ENCODE measurements at regions not wholly inside any gene's neighbourhood (a gene's known extent, or its start where the extent isn't known, plus 50 kb on each side); places are given as distances from the start of the nearest gene placed in this dataset.
"Not testable (repeated sequence)": the region's sequence is repeated elsewhere in the genome, so short reads cannot be mapped to it uniquely, and the experiment has no call there.

DNA sequence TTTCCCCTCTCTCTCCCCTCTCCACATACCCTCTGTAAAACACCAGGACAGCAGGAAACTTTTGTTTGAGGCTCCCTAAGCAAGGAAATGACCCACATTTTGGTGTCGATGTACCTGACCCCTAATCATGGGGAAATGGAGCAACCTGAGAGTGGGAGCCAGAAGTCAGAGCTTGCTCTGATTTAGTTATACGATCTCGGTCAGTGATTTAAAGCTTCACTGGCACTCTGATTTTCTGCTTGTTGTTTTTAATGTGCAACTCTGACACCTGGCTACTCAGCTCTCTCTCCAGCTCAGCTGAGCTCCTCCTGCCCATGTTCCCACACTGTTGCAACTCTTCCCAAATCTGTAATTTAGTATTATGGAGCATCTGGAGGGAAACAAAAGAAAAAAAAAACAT is 408.6 kb downstream of the ADAM29 start:
- Histone ChIP-seq H3K27ac (ENCODE audit: low read depth in 1 of 2, low read length in 1 of 2) (no peak overlapping the region), H3K36me3 (ENCODE audit: control insufficient read depth in 4 of 4, insufficient read depth in 4 of 4, low read length in 4 of 4) (no peaks in the 10 kb centered on the region), H3K4me3 (no peak overlapping the region), H3K27me3 (ENCODE audit: control insufficient read depth in 3 of 3, insufficient read depth in 3 of 3, low read length in 2 of 3) (no peaks in the 10 kb centered on the region), H3K4me1 (ENCODE audit: control insufficient read depth in 5 of 5, insufficient read depth in 5 of 5, low read length in 5 of 5) (no peaks in the 10 kb centered on the region), H3K9me3 (ENCODE audit: control insufficient read depth in 4 of 4, insufficient read depth in 3 of 4, low read length in 3 of 4) (peaks cover 0 to 2% (median 0%) of the 10 kb centered on the region in 4 donors), H3K9ac (ENCODE audit: insufficient read depth in 1 of 2, low read length in 2 of 2) (no peak overlapping the region)
- DNase-seq (no peak), ATAC-seq (ENCODE audit: insufficient read depth, low FRiP score) (no peak)
- TF ChIP-seq, protein P1, sequence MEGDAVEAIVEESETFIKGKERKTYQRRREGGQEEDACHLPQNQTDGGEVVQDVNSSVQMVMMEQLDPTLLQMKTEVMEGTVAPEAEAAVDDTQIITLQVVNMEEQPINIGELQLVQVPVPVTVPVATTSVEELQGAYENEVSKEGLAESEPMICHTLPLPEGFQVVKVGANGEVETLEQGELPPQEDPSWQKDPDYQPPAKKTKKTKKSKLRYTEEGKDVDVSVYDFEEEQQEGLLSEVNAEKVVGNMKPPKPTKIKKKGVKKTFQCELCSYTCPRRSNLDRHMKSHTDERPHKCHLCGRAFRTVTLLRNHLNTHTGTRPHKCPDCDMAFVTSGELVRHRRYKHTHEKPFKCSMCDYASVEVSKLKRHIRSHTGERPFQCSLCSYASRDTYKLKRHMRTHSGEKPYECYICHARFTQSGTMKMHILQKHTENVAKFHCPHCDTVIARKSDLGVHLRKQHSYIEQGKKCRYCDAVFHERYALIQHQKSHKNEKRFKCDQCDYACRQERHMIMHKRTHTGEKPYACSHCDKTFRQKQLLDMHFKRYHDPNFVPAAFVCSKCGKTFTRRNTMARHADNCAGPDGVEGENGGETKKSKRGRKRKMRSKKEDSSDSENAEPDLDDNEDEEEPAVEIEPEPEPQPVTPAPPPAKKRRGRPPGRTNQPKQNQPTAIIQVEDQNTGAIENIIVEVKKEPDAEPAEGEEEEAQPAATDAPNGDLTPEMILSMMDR (IDR thresholded peaks at IDR 0.05; ENCODE audit: control extremely low read depth, extremely low read depth), result no peak
- 84 to 85% methylated on average over 3 of the region's 3 CpGs for WGBS, 2 donors

GRCh38 chr4:175330236-175330635 is 412.1 kb downstream of the ADAM29 start:
- Histone ChIP-seq H3K27ac (ENCODE audit: low read depth in 1 of 2, low read length in 1 of 2) (no peak overlapping the region), H3K4me1 (ENCODE audit: control insufficient read depth in 5 of 5, insufficient read depth in 5 of 5, low read length in 5 of 5) (no peaks in the 10 kb centered on the region), H3K36me3 (ENCODE audit: control insufficient read depth in 4 of 4, insufficient read depth in 4 of 4, low read length in 4 of 4) (no peaks in the 10 kb centered on the region), H3K9me3 (ENCODE audit: control insufficient read depth in 4 of 4, insufficient read depth in 3 of 4, low read length in 3 of 4) (peaks cover 0 to 2% (median 0%) of the 10 kb centered on the region in 4 donors), H3K4me3 (no peak overlapping the region), H3K27me3 (ENCODE audit: control insufficient read depth in 3 of 3, insufficient read depth in 3 of 3, low read length in 2 of 3) (no peaks in the 10 kb centered on the region), H3K9ac (ENCODE audit: insufficient read depth in 1 of 2, low read length in 2 of 2) (no peak overlapping the region)
- DNase-seq (no peak), ATAC-seq (ENCODE audit: insufficient read depth, low FRiP score) (peak; percentile 4)
- WGBS, 2 donors, result 96 to 100% methylated on average over 2 of the region's 2 CpGs
- TF ChIP-seq, protein P1 (IDR thresholded peaks at IDR 0.05; ENCODE audit: control extremely low read depth, extremely low read depth), result no peak

DNA sequence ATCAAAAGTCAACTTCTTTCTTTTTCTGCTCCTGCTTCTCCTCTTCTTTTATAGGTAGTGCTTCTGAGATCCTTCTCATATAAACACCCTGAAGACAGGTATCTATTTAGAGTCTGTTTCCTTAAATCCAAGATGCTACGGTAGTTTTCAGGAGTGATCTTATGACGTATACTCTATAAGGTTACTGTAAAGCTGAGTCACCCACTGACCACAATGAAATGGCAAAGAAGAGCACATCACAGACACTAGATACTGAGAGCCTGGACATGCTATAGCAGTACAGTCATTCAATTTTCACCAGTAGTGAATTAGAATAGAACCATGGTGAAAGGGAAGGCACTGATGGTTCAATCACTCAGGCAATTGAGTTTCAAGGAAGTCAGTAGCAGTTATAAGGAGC is 412.5 kb downstream of the ADAM29 start:
- ATAC-seq (ENCODE audit: insufficient read depth, low FRiP score) (no peak), DNase-seq (no peak)
- Histone ChIP-seq H3K9ac (ENCODE audit: insufficient read depth in 1 of 2, low read length in 2 of 2) (no peak overlapping the region), H3K9me3 (ENCODE audit: control insufficient read depth in 4 of 4, insufficient read depth in 3 of 4, low read length in 3 of 4) (peaks cover 0 to 2% (median 0%) of the 10 kb centered on the region in 4 donors), H3K4me1 (ENCODE audit: control insufficient read depth in 5 of 5, insufficient read depth in 5 of 5, low read length in 5 of 5) (no peaks in the 10 kb centered on the region), H3K4me3 (no peak overlapping the region), H3K27ac (ENCODE audit: low read depth in 1 of 2, low read length in 1 of 2) (no peak overlapping the region), H3K27me3 (ENCODE audit: control insufficient read depth in 3 of 3, insufficient read depth in 3 of 3, low read length in 2 of 3) (no peaks in the 10 kb centered on the region), H3K36me3 (ENCODE audit: control insufficient read depth in 4 of 4, insufficient read depth in 4 of 4, low read length in 4 of 4) (no peaks in the 10 kb centered on the region)
- TF ChIP-seq, protein P1 (IDR thresholded peaks at IDR 0.05; ENCODE audit: control extremely low read depth, extremely low read depth), result no peak
- WGBS, 2 donors, result 48 to 74% methylated on average over 2 of the region's 2 CpGs

DNA sequence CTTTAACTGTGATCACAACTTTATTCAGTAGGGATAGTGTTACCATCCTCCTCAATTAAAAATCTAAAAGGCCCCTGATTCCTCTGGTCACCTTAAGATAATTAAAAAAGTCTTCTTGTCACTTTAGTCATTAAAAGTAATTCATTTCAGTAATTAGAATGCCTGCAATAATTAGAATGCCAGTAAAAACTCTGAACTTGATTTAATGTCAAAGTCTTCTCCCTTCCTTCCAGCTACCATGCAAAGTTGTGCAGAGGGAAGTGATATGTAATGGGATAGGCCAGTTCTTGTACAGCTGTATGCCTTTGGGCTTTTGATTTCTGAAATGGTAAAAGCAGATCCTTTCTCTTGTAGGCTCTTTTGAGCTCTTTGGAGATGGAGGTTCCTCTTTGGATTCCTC is 417.2 kb downstream of the ADAM29 start:
- Histone ChIP-seq H3K27ac (ENCODE audit: low read depth in 1 of 2, low read length in 1 of 2) (no peak overlapping the region), H3K9me3 (ENCODE audit: control insufficient read depth in 4 of 4, insufficient read depth in 3 of 4, low read length in 3 of 4) (peaks cover 0 to 3% (median 0%) of the 10 kb centered on the region in 4 donors), H3K36me3 (ENCODE audit: control insufficient read depth in 4 of 4, insufficient read depth in 4 of 4, low read length in 4 of 4) (no peaks in the 10 kb centered on the region), H3K27me3 (ENCODE audit: control insufficient read depth in 3 of 3, insufficient read depth in 3 of 3, low read length in 2 of 3) (no peaks in the 10 kb centered on the region), H3K4me1 (ENCODE audit: control insufficient read depth in 5 of 5, insufficient read depth in 5 of 5, low read length in 5 of 5) (peaks cover 0 to 2% (median 0%) of the 10 kb centered on the region in 5 donors), H3K9ac (ENCODE audit: insufficient read depth in 1 of 2, low read length in 2 of 2) (no peak overlapping the region), H3K4me3 (no peak overlapping the region)
- TF ChIP-seq, protein P1 (IDR thresholded peaks at IDR 0.05; ENCODE audit: control extremely low read depth, extremely low read depth), result no peak
- DNase-seq (no peak), ATAC-seq (ENCODE audit: insufficient read depth, low FRiP score) (no peak)

DNA sequence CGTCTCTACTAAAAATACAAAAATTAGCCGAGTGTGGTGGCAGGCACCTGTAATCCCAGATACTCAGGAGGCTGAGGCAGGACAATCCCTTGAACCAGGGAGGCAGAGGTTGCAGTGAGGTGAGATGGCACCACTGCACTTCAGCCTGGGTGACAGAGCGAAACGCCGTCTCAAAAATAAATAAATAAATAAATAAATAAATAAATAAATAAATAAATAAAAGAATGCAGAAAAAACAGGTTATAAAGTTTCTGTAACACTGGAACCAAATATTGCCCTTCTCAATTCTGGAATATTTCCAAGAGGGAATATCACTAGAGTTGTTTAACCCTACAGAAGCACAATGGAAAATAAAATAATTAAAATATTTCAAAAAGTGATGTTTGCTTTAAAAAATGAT is 418.4 kb downstream of the ADAM29 start:
- not testable (repeated sequence) for H3K9me3 ChIP-seq (ENCODE audit: control insufficient read depth in 4 of 4, insufficient read depth in 3 of 4, low read length in 3 of 4); H3K4me1 ChIP-seq (ENCODE audit: control insufficient read depth in 5 of 5, insufficient read depth in 5 of 5, low read length in 5 of 5); H3K27ac ChIP-seq (ENCODE audit: low read depth in 1 of 2, low read length in 1 of 2); H3K4me3 ChIP-seq; ATAC-seq (ENCODE audit: insufficient read depth, low FRiP score); H3K27me3 ChIP-seq (ENCODE audit: control insufficient read depth in 3 of 3, insufficient read depth in 3 of 3, low read length in 2 of 3); H3K36me3 ChIP-seq (ENCODE audit: control insufficient read depth in 4 of 4, insufficient read depth in 4 of 4, low read length in 4 of 4); H3K9ac ChIP-seq (ENCODE audit: insufficient read depth in 1 of 2, low read length in 2 of 2); DNase-seq
- 90 to 96% methylated on average over 5 of the region's 5 CpGs for WGBS, 2 donors
